ENCODE measurements at regions not wholly inside any gene's neighbourhood (a gene's known extent, or its start where the extent isn't known, plus 50 kb on each side); places are given as distances from the start of the nearest gene placed in this dataset.
A peak's percentile ranks its signal among the peaks of the same experiment; 100 is the strongest.

- intact Hi-C loops (cut with DNase I): no loop called here
- no peak for ATAC-seq
- DNase-seq (ENCODE audit: low spot score): no peak
These were observed 117.5 kb upstream of the UBASH3B start for GRCh38 chr11:122538060-122538459.

DNA sequence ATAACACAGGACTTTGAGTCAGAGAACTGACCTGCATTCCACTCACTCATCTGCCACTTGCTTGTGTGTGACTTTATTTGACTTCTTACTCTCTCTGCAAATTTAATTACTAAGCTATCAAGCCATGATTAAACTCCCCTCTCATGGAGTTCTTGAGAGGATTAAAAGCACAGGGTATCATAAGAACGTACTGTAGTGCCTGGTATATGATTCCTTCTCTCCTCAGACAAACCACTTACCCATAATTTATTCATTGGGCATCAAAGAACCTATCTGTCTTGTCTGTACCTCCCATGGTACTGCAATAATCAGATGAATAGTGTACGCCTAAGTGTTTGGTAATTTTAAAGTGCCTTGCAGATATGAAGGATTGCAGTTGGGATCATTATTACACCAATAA, 130.6 kb upstream of the UBASH3B start:
- DNase-seq (ENCODE audit: low spot score): no peak
- no peak for ATAC-seq
- intact Hi-C loops (cut with DNase I): no loop called here

- DNase-seq (ENCODE audit: low spot score): no peak
- intact Hi-C loops (cut with DNase I): no loop called here
- peak; percentile 89 for ATAC-seq
These were observed 131.4 kb upstream of the UBASH3B start for GRCh38 chr11:122523846-122524805.

DNA sequence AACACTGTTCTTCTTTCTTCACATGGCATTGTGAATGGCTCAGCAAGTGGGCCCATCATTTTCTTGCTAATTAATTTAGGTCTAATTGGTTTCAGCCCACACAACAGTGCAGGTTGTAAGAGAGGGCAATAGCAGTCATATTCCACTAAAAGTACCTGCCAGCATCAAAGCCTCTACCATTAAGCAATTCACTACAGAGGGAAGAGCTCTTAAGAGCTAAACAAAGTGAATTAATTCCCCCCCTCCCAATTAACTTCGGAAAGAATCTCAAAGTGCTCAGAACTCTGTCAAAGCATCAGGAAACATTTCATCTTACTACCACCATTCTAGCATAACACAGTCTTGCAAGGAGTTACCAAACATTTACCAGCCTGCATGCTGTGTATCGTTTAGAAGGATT, 133.9 kb upstream of the UBASH3B start:
- no peak for ATAC-seq
- intact Hi-C loops (cut with DNase I): no loop called here
- DNase-seq (ENCODE audit: low spot score): no peak

DNA sequence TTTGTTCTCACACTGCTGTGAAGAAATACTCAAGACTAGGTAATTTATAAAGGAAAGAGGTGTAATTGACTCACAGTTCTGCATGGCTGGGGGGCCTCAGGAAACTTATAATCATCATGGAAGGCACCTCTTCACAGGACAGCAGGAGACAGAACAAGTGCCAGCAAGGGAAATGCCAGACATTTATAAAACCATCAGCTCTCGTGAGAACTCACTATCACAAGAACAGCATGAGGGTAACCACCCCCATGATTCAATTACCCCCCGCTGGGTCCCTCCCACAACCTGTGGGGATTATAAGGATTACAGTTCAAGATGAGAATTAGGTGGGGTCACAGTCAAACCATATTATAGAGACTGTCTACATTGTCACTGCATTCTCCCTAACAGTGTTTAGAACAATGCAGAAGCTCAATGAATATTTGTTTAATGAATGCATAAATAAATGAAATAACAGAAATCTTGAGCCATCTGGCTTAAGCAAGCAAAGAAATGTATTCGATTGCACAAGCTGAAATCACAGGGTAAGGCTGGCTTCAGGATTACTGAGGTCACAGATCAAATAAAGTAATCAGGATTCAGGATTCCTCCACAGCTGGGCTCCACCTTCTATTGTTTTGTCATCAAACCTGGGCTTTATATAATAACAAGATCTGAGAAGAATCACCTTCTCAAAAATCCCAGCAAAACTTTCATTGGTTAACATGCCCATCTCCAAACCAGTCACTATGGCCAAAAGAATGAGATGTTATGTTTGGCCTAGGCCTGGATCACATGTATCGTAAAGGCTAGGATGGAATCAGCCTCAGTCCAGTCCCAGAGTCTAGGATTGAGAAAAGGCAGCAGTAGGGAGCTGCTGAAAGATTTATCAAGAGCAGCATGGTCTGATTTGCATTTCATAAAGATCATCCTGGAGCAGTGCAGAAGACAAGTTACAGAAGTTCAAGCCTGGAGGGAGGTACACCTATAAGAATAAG, 137.8 kb upstream of the UBASH3B start:
- DNase-seq (ENCODE audit: low spot score) (no peak), ATAC-seq (peak; percentile 83)
- intact Hi-C loops (cut with DNase I): no loop called here

GRCh38 chr11:122516686-122517085, 138.8 kb upstream of the UBASH3B start:
- peak; percentile 51 for ATAC-seq
- intact Hi-C loops (cut with DNase I): no loop called here
- DNase-seq (ENCODE audit: low spot score): no peak

- DNase-seq (ENCODE audit: low spot score) (no peak), ATAC-seq (no peak)
- intact Hi-C loops (cut with DNase I): no loop called here
These were observed 141.5 kb upstream of the UBASH3B start for GRCh38 chr11:122513997-122514396.

DNA sequence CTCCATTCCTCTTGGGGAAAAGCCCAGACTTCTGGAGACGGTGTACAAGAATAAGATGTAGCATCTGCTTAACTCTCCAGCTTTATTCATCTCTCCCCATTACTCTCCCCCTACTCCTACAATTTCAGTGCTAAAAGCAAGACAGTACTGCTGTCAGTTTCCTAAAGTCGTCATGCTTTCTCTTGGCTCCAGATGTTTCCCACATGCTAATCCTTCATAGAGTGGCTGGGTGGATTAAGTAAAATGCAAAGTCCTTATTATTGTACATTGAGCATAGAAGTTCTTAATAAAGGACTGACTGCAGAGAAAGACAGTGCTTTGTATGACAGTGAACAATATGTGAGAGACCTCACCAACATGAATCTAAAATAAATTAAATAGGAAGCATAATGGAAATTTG, 142.2 kb upstream of the UBASH3B start:
- DNase-seq (ENCODE audit: low spot score) (no peak), ATAC-seq (no peak)
- intact Hi-C loops (cut with DNase I): no loop called here

GRCh38 chr11:122512688-122513087, 142.8 kb upstream of the UBASH3B start:
- DNase-seq (ENCODE audit: low spot score) (no peak), ATAC-seq (no peak)
- intact Hi-C loops (cut with DNase I): no loop called here

- intact Hi-C loops (cut with DNase I): loop anchor here (5.0 kb wide), 1 partner anchor 293 kb away; no protein-coding TSS in a partner anchor
- no peak for DNase-seq (ENCODE audit: low spot score)
- ATAC-seq: no peak
These were observed 145.6 kb upstream of the UBASH3B start for GRCh38 chr11:122509899-122510298.

DNA sequence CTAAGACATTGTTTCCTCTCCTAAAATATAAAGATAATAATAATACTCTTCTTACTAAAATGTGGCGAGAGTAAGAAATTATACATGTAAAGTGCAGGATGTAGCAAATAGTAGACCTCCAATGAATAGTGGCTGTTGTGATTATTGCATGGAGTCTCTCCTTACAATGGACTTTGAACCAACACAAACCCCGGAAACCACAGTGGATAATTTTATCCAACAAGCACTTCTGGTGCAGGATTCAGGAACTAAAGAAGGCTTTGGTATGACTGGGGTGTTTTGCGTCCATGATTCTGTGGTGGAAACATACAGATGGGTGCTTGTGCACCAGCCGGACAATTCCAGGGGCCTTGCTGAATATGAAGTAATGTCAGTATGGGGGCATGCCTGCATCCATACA, 146.4 kb upstream of the UBASH3B start:
- DNase-seq (ENCODE audit: low spot score) (no peak), ATAC-seq (no peak)
- intact Hi-C loops (cut with DNase I): loop anchor here (5.0 kb wide), 1 partner anchor 292 kb away; no protein-coding TSS in a partner anchor

- DNase-seq (ENCODE audit: low spot score): peak; percentile 92
- ATAC-seq: peak; percentile 98
- intact Hi-C loops (cut with DNase I): loop anchor here (5.0 kb wide), 1 partner anchor 288 kb away; no protein-coding TSS in a partner anchor
These were observed 150.1 kb upstream of the UBASH3B start for GRCh38 chr11:122505304-122506006.

DNA sequence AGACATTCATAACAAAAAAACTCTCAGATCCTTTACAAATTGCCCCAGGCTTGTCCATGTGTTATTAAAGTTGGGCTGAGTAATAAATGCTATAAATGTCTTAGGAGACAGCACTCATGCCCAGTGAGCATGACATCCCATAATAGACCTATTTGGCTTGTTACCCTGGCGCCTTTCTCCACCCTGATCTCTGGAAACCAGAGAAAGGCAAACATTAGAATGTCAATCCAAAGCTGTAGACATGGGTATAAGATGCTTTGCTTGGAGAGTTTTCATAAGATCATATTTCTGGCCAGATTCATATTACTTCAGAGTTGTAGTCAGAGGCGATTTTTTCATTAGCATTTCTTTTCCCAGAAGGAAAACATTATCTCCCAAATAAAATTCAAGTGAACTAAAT, 161.3 kb upstream of the UBASH3B start:
- DNase-seq (ENCODE audit: low spot score) (no peak), ATAC-seq (peak; percentile 74)
- intact Hi-C loops (cut with DNase I): no loop called here

- intact Hi-C loops (cut with DNase I): no loop called here
- peak; percentile 73 for ATAC-seq
These were observed 164.0 kb upstream of the UBASH3B start for GRCh38 chr11:122491509-122491908.

DNA sequence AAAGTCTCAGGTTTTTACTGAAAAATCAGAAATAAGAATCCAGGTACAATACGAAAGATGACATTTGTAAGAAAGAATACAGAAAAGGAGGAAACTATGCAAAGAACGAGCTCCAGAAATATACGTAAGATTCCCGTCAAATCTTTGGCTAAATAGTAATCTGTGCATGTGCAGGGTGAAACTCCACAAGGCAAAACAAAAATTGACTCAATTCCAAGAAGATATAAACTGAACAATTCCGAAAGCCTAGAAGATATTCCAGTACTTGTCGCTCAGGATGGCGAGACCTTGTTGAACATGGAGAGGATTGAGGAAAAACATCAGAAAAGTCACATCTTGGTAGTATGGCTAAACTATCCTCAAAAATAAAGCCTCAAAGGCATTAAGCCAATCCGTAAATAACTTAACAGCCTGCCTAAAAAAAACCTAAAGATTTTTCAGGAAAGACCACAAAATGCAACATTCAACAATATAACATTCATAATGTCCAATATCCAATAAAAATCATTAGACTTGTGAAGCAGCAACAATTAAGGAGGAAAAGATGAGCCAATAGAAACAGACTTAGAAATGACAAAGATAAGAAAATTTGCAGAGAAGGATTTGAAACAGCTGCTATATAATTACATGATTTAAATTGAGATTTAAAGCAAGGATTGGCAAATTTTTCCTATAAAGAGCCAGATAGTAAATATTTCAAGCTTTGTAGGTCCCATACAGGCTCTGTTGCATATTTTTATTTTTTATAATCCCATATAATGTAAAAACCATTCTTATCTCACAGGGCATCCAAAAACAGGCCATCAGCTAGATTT, 166.4 kb upstream of the UBASH3B start:
- DNase-seq (ENCODE audit: low spot score) (no peak), ATAC-seq (no peak)
- intact Hi-C loops (cut with DNase I): no loop called here

More at GRCh38 chr11:122491509-122491908, 164.0 kb upstream of the UBASH3B start:
- DNase-seq (ENCODE audit: low spot score): no peak

DNA sequence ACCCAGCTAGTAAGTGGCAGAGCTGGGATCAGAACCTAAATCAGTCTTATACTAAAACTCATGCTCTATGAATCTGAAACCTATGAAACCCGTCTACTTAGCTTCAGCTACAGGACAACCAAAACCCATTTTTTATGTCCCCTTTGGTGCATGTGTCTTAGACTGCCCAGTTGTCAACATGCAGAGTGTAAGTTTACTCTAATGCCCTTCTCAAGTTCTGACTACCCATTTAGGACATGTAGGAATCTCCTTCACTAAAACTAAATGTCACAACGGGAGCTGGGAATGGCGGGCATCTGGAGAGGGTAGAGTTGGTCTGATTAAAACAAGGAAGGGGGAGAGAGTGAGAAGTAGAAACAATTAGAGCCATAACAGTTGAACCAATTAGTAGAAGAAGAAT, 167.9 kb upstream of the UBASH3B start:
- no peak for ATAC-seq
- intact Hi-C loops (cut with DNase I): no loop called here
- no peak for DNase-seq (ENCODE audit: low spot score)

GRCh38 chr11:122486793-122487495, 168.6 kb upstream of the UBASH3B start:
- intact Hi-C loops (cut with DNase I): no loop called here
- no peak for DNase-seq (ENCODE audit: low spot score)
- ATAC-seq: no peak

DNA sequence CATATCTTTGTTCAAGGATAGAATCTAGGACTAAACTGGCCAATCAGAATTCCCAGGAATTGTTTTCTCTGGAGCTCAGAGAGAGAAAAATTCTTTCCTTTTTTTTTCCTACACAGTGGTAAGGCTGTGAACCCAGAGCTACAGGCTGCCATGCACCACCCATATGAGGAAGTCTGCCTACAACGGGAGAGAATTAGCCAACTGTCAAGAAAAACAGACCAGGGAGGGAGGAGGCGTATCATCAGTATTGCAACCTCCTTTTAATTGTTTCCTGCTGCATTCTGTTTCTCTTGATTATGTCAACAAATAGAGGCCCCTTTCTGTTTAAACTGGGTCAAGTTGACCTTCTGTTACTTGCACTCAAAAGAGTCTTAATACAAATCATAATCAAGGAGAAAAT, 176.5 kb upstream of the UBASH3B start:
- no peak for DNase-seq (ENCODE audit: low spot score)
- intact Hi-C loops (cut with DNase I): no loop called here
- ATAC-seq: peak; percentile 70

Data from sciatic nerve (tissue), 2 donors.